ENCODE measurements at regions not wholly inside any gene's neighbourhood (a gene's known extent, or its start where the extent isn't known, plus 50 kb on each side); places are given as distances from the start of the nearest gene placed in this dataset.

DNA sequence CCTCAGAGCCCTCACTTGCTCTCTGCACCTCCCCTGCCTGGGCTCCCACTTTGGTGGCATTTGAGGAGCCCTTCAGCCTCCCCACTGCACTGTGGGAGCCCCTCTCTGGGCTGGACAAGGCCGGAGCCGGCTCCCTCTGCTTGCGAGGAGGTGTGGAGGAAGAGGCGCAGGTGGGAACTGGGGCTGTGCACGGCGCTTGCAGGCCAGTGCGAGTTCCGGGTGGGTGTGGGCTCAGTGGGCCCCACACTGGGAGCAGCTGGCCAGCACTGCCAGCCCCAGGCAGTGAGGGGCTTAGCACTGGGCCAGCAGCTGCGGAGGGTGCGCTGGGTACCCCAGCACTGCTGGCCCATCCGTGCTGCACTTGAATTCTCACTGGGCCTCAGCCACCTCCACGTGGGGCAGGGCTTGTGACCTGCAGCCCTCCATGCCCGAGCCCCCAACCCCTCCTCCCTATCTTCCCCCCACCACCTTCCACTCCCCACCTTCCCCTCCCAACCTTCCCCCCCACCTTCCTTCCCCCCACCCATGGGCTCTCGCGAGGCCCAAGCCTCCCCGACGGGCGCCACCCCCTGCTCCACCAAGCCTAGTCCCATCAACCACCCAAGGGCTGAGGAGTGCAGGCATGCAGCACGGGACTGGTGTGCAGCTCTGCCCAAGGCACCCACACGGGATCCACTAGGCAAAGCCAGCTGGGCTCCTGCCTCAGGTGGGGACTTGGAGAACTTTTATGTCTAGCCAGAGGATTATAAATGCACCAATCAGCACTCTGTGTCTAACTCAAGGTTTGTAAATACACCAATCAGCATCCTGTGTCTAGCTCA lies 113.5 kb upstream of the BEND4 start:
- H3K36me3 Mint-ChIP-seq, result peaks cover 57% of the 10 kb centered on the region
- ATAC-seq, result no peak
- no peak overlapping the region for H3K4me3 Mint-ChIP-seq
- H3K27ac Mint-ChIP-seq, result no peak overlapping the region
- no peak for DNase-seq (ENCODE audit: low spot score)
- ChIA-PET POLR2A (no interaction called here), CTCF (interaction anchor here (0.7 kb wide), 1 partner anchor 28 kb away, joined by 3 read pairs; no protein-coding TSS in a partner anchor)
- peaks cover 6% of the 10 kb centered on the region; the same call in 1 of the 2 replicates for H3K27me3 Mint-ChIP-seq (ENCODE audit: low read depth)
- H3K4me1 Mint-ChIP-seq, result peaks cover 45% of the 10 kb centered on the region
- peaks cover 47% of the 10 kb centered on the region for H3K9me3 Mint-ChIP-seq
- no peak for TF ChIP-seq TEAD4 (CRISPR knock-in tag; IDR thresholded peaks at IDR 0.05)
- TF ChIP-seq ELF4 (CRISPR knock-in tag; IDR thresholded peaks at IDR 0.05; ENCODE audit: low read depth), result no peak
- TF ChIP-seq ZNF219 (CRISPR knock-in tag; IDR thresholded peaks at IDR 0.05; ENCODE audit: borderline replicate concordance), result no peak
- no peak for TF ChIP-seq CREB1 (CRISPR knock-in tag; IDR thresholded peaks at IDR 0.05)

- ATAC-seq, result no peak
- Mint-ChIP-seq H3K9me3 (peaks cover 44% of the 10 kb centered on the region), H3K27me3 (ENCODE audit: low read depth) (peaks cover 6% of the 10 kb centered on the region; the same call in 1 of the 2 replicates), H3K36me3 (peaks cover 58% of the 10 kb centered on the region), H3K4me3 (no peak overlapping the region), H3K27ac (peak overlapping the region; percentile 12; the same call in 1 of the 2 replicates), H3K4me1 (peaks cover 53% of the 10 kb centered on the region)
- TF ChIP-seq HMGA2 (CRISPR knock-in tag; IDR thresholded peaks at IDR 0.05) (no peak), NR1H2 (CRISPR knock-in tag; IDR thresholded peaks at IDR 0.05) (no peak), ZNF416 (CRISPR knock-in tag; IDR thresholded peaks at IDR 0.05) (no peak)
- TF ChIP-seq, protein P1, sequence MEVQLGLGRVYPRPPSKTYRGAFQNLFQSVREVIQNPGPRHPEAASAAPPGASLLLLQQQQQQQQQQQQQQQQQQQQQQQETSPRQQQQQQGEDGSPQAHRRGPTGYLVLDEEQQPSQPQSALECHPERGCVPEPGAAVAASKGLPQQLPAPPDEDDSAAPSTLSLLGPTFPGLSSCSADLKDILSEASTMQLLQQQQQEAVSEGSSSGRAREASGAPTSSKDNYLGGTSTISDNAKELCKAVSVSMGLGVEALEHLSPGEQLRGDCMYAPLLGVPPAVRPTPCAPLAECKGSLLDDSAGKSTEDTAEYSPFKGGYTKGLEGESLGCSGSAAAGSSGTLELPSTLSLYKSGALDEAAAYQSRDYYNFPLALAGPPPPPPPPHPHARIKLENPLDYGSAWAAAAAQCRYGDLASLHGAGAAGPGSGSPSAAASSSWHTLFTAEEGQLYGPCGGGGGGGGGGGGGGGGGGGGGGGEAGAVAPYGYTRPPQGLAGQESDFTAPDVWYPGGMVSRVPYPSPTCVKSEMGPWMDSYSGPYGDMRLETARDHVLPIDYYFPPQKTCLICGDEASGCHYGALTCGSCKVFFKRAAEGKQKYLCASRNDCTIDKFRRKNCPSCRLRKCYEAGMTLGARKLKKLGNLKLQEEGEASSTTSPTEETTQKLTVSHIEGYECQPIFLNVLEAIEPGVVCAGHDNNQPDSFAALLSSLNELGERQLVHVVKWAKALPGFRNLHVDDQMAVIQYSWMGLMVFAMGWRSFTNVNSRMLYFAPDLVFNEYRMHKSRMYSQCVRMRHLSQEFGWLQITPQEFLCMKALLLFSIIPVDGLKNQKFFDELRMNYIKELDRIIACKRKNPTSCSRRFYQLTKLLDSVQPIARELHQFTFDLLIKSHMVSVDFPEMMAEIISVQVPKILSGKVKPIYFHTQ (CRISPR knock-in tag; IDR thresholded peaks at IDR 0.05), result no peak
- TF ChIP-seq, protein P2, sequence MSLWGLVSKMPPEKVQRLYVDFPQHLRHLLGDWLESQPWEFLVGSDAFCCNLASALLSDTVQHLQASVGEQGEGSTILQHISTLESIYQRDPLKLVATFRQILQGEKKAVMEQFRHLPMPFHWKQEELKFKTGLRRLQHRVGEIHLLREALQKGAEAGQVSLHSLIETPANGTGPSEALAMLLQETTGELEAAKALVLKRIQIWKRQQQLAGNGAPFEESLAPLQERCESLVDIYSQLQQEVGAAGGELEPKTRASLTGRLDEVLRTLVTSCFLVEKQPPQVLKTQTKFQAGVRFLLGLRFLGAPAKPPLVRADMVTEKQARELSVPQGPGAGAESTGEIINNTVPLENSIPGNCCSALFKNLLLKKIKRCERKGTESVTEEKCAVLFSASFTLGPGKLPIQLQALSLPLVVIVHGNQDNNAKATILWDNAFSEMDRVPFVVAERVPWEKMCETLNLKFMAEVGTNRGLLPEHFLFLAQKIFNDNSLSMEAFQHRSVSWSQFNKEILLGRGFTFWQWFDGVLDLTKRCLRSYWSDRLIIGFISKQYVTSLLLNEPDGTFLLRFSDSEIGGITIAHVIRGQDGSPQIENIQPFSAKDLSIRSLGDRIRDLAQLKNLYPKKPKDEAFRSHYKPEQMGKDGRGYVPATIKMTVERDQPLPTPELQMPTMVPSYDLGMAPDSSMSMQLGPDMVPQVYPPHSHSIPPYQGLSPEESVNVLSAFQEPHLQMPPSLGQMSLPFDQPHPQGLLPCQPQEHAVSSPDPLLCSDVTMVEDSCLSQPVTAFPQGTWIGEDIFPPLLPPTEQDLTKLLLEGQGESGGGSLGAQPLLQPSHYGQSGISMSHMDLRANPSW (CRISPR knock-in tag; conservative IDR thresholded peaks at IDR 0.05; ENCODE audit: low read depth), result no peak
- POLR2A ChIA-PET, result no interaction called here
- CTCF ChIA-PET, result no interaction called here
- DNase-seq (ENCODE audit: low spot score), result no peak
These were observed 115.3 kb upstream of the BEND4 start for GRCh38 chr4:42267724-42268123.

DNA sequence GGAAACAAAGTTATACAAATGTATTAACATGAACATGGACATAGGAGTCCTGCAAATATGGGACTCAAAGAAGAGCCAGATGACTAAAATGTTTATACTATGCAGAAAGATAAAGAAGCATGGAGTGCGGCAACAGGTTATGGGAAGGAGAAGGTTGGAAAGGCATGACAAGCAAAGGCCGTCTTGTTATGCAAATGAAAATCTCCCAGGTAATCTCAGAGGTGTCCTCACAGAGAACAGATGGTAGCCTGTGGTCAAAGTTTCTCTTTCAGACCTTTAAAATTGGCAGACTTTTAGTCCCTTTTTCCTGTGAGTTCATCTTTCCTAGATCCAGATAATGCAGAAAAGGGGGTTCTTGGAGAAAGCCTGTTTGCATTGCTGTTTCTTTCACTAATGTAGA lies 116.4 kb upstream of the BEND4 start:
- ChIA-PET POLR2A (no interaction called here), CTCF (no interaction called here)
- DNase-seq (ENCODE audit: low spot score) (no peak), ATAC-seq (peak; percentile 67)
- TF ChIP-seq ZNF423 (CRISPR knock-in tag; IDR thresholded peaks at IDR 0.05), result peak; percentile 12; the same call in 1 of the 2 replicates
- TF ChIP-seq IRF2 (CRISPR knock-in tag; IDR thresholded peaks at IDR 0.05; ENCODE audit: borderline replicate concordance, low read depth), result no peak
- Mint-ChIP-seq H3K27me3 (ENCODE audit: low read depth) (peaks cover 6% of the 10 kb centered on the region; the same call in 1 of the 2 replicates), H3K4me3 (no peak overlapping the region; the same call in 1 of the 2 replicates), H3K36me3 (peaks cover 55% of the 10 kb centered on the region), H3K4me1 (peaks cover 49% of the 10 kb centered on the region), H3K27ac (peak overlapping the region; percentile 86), H3K9me3 (peaks cover 44% of the 10 kb centered on the region)

DNA sequence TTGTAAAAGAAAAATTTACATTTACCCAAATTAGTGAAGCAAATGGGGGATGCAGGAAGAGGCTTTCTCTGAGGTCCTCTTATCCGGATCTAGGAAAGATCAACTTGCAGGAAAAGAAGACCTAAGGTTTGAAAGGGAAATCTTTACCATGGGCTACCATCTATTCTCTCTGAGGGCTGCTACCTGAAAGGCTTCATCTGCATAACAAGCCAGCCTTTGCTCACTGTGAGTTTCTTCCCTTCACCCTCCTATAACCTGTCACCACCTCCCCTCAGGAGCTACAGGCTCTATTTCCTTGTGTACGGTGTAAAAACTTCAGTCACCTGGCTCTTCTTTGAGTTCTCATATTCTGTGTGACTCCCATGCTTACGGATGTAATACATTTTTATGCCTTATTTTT lies 118.6 kb upstream of the BEND4 start:
- TF ChIP-seq GTF2I (CRISPR knock-in tag; conservative IDR thresholded peaks at IDR 0.05), result 0 out of 2 replicates have a peak, but pooled peaks have one; percentile 5
- peak; percentile 28; the same call in 1 of the 2 replicates for TF ChIP-seq FOXK1 (CRISPR knock-in tag; IDR thresholded peaks at IDR 0.05)
- TF ChIP-seq ETV6 (CRISPR knock-in tag; IDR thresholded peaks at IDR 0.05), result 0 out of 2 replicates have a peak, but pooled peaks have one; percentile 50
- no peak for TF ChIP-seq HMGA2 (CRISPR knock-in tag; IDR thresholded peaks at IDR 0.05)
- ATAC-seq, result peak; percentile 93
- POLR2A ChIA-PET, result no interaction called here
- H3K9me3 Mint-ChIP-seq, result peaks cover 41% of the 10 kb centered on the region
- H3K4me1 Mint-ChIP-seq, result peaks cover 54% of the 10 kb centered on the region
- peaks cover 6% of the 10 kb centered on the region; the same call in 1 of the 2 replicates for H3K27me3 Mint-ChIP-seq (ENCODE audit: low read depth)
- H3K36me3 Mint-ChIP-seq, result peaks cover 43% of the 10 kb centered on the region
- CTCF ChIA-PET, result interaction anchor here (0.7 to 1.0 kb wide), 3 partner anchors 23 to 120 kb away, joined by 3 to 5 read pairs (median 3); no protein-coding TSS in a partner anchor
- peak overlapping the region; percentile 98 for H3K27ac Mint-ChIP-seq
- no peak for DNase-seq (ENCODE audit: low spot score)
- H3K4me3 Mint-ChIP-seq, result peak overlapping the region; percentile 27

Data from WTC11 (cell line).